Iris pigment epithelial cell (primary cell): ENCODE measurements at regions not wholly inside any gene's neighbourhood (a gene's known extent, or its start where the extent isn't known, plus 50 kb on each side); places are given as distances from the start of the nearest gene placed in this dataset.
A peak's percentile ranks its signal among the peaks of the same experiment; 100 is the strongest.

Experiments used
- DNase-seq: peaks from one replicate; pipeline ENCODE4 v3.0.0-alpha.2; 2011; ENCODE audit warnings: low read depth

DNA sequence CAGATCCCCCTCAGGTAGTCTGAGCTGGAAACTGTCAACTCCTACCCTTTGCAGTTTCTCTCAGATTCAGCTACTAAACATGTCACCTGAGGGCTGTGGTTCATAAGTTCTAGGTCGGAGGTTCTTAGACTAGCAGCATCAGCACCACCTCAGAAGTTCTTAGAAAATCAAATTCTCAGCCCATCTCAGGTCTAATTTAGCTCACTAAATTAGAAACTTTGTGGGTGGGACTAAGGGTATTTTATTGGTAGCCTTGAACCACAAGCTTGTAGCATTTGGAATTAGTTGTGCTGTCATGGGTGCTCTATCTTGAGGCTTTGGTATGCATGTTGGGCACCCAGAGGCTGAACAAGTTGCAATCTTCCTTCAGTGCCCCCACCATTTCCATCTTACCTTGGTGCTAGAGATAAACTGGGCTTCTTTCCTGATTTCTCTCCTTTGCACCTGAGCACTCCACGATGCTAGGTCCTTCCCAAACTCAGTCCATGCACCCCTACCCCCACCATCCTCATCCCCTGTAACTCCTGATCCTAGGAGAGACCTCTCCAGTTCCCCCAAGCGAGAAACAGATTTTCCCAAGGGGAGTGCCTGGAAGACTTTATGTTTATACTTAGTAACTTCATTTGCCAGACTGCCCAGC lies 54.2 kb downstream of the S1PR1 start:
- DNase-seq, result no peak

DNA sequence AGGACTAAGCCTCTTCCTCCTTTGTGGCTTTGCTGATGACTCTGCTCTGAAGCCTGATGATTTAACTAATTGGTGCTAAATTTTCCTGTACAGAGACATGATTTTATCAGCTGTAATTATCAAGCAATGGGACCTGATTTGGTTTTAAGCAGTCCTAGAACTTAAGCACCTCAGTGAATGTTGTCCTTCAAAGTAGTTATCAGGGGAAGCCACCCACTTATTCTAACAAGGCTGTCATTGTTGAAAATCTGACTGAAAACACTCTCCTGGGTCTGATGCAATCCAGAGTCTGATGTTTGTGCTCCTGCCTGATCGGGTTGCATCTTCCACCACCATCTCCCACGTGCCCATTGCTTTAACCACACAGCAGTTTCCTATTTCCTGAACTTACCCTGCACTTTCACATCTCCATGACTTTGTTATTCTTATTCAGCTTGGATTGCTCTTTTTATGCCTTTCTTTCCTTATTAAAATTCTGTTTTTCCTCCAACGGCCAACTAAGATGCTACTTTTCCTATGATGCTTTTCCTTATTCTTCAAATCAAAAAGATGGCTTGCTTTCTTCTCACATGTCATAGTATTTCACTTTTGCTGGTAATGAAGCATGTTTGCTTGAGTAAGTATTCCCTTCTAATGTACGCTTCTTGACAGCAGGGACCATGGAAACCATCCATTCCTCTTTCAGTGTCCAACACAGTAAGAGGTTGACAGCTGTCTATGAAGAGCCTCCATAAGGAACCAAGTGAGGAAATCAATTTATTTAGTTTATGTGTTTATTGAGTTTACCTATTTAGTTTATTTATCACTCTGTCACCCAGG lies 55.0 kb downstream of the S1PR1 start:
- peak; percentile 97 for DNase-seq

DNA sequence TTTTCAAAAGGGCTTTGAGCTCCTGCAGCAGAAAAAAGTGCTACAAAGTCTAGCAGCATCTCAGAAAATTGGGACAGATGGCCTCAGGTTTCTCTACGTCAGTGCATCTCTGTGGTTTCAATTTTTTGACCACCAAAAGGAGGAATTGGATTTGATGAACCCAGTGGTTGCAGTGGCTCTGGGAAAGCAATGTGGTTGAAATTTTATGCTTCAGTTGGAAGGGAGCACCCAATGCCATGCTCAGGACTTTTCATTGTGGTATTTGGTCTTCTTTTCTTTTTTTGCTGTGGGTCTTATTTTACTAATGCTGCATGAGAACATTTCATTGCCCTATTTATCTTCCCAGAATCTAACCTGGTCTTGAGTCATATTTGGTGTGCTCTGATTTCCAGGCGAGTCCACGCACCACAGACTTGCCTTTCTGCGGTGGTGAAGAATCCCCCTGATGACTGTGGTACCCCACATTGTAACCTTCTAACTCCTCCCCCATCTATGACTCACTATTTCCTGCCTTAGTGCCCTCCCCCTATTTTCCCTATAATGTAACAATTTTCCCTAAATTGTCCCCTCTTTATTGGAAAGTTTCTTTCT lies 56.7 kb downstream of the S1PR1 start:
- peak; percentile 85 for DNase-seq

DNA sequence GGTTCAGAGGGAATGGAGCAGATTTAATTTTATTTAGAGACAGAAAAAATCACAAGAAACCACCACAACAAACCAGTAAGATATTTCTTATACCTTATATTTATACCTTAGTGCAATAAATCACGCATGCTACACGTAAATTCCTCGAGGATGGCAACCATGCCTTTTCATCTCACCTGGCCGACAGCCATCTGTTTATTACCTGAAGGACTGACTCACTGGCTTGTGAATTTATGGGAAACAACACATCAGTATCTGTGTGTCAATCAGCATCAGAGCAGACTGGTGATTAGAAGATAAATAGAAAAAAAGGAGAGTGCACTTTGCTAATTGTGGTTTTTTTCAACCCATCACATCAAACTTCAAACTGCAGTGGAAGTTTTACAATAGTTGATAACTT lies 58.4 kb downstream of the S1PR1 start:
- no peak for DNase-seq

DNA sequence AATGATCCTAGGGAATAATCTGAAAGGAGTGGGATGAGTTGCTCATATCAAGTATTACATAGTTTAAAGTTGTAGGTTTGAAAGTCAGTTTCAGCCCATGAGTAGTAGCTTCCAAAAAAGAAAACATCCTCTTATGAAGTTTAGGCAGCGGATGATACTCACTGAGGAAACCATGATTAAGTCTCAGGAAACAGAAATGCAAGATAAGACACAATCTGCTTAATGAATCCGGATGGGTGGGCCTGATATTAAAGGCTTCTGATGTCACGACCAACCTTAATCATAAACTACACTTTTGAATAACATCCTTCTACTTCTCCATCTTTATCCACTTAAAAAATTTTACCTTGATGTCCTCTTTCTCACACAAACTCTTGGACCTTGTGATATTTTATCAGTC lies 61.8 kb downstream of the S1PR1 start:
- DNase-seq, result no peak

DNA sequence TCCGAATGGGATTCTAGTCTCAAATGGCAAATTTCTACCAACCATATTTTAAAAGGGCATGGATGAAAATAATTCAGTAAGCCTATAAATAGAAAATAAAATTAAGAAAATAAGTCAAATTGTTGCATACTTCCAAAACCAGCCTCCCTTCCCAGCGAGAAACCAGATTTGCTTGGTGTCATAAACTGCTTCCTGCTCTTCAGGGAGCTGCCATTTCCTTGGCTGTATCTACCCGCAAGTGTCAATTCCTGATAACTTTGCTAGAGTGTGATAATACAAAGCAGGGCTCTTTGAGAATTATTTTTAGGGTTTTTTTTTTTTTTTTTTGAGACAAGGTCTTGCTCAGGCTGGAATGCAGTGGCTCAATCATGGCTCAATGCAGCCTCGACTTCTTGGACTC lies 62.3 kb downstream of the S1PR1 start:
- no peak for DNase-seq

DNA sequence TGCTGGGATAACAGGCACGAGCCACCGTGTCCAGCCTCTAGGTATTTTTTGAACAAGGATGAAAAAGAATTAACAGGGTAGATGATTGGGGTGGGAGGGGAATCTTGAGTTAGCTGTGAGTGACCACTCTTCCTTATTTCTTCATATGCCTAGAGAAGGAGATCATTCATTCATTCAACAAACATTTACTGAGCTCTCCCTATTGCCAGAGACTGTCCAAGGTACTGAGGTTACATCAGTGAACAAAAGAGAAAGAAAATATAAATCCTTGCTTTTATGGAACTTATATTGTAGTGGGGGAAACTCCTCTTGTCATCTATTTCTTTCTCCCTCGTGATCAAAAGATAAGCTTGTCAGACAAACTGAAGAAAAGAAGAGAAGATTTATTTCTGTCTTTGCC lies 62.9 kb downstream of the S1PR1 start:
- DNase-seq, result no peak

DNA sequence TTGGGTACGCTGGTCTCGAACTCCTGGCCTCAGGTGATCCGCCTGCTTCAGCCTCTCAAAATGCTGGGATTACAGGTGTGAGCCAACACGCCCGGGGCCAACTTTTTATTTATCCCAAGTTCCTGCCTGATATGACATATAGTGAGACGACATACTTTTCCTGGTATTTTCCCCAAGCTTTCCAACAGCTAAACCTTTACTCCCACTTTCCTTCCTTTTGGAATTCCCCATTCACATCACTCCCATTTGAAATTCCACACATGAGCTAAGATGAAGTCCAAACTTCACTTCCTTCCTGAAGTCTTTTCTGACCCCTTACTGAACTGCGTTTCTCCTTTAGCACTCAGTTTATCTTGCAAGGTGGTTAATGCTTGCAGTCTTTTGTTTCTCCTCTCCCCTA lies 64.1 kb downstream of the S1PR1 start:
- DNase-seq, result no peak

DNA sequence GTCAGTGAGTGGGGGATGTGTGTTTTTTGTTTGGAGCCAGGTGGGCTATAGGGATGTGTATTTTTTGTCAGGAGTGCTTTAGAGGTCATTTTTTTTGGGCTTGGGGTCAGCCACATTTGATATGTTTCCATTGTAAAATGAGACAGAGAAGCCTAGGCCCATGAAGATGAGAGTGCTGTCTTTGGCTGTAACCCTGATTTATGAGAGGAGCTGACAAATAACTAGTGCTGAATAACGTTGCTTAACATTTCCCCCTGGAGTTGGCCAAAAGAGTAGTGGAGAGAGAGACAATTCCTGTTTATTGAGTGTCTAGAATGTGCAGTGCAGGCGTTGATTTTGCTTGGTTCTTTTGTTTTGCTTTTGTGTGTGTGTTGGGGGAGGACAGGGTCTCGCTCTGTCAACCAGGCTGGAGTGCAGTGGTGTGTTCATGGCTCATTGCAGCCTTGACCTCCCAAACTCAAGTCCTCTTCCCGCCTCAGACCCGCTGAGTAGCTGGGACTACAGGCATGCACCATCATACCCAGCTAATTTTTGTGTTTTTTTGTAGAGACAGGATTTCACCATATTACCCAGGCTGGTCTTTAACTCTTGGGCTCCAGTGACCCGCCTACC lies 64.7 kb downstream of the S1PR1 start:
- no peak for DNase-seq

DNA sequence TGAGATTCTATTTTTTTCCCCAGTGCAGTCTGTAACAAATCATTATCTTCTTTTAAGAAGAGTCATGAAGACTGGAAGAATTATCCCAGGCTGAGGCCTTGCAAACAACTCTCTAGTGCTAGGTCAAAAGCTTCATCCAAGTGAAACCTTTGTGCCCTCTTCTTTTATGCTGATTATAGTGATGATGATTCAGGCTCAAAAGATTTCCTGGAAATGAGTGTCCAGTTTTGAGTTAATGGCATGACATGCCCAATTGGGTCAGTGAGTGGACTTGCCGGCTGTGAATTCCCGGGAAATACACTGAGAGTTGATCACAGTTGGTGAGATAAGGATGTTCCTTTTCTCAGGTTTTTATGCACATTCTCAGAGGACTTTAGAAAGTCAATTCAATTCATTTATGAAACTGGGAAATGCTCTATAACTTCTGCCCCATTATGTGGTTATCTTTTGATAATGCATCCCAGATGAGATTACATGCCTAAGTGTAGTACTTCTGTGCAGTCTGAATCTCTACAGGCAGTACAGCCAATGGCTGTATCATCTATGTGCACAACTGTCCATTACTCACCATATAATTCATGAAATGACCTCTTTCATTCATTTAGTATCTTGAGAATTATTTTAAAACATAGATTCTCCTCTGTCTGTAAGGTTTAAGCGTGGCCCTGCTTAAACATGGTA lies 66.2 kb downstream of the S1PR1 start:
- peak; percentile 34 for DNase-seq

DNA sequence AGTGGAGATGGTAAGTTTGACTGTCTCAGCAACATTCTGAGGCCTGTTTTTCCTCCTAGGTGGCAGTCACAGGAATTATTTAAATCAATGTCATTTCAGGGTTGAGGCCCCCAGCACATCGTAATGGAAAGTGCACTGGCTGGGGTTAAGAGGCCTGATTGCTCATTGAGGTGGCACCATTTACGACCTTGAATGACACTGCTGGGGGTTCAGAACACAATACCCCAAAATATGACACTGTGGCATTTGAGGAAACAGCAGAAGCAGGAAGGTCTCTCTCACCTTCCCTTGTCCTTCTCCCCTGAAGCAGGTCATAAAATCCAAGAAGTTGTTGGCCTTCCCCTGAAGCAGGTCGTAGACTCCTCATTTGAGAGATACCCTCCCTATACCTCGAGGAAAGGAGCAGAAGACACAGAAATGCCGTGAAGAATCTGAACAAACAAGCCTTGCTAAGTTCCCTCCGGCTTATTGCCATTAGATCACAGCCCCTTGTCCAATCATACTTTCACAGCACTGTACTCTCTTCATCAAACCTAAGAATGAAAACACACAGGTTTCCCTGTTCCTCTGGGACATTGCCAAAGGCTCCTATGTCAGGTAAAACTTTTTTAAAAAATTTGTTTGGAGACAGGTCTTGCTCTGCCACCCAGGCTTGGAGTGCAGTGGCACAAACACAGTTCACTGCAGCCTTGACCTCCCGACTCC lies 71.3 kb downstream of the S1PR1 start:
- DNase-seq, result no peak

DNA sequence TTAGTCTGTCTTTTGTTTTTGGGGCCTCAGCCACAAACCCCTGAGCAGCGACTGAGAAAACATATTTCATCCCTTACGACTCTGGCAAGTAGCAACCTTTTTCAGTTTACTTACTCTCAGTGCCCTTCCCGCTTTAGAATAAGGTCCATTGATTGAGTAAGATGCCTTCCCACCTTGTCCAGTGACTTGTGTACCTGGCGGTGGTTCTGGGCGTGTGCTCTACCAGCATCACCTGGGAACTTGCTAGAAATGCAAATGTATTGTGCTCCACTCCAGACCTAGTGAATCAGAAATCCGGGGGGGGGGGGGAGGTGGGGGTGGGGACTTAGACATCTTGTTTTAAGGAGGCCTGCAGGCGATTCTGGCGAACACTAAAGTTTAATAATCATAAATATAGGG lies 72.1 kb downstream of the S1PR1 start:
- no peak for DNase-seq

DNA sequence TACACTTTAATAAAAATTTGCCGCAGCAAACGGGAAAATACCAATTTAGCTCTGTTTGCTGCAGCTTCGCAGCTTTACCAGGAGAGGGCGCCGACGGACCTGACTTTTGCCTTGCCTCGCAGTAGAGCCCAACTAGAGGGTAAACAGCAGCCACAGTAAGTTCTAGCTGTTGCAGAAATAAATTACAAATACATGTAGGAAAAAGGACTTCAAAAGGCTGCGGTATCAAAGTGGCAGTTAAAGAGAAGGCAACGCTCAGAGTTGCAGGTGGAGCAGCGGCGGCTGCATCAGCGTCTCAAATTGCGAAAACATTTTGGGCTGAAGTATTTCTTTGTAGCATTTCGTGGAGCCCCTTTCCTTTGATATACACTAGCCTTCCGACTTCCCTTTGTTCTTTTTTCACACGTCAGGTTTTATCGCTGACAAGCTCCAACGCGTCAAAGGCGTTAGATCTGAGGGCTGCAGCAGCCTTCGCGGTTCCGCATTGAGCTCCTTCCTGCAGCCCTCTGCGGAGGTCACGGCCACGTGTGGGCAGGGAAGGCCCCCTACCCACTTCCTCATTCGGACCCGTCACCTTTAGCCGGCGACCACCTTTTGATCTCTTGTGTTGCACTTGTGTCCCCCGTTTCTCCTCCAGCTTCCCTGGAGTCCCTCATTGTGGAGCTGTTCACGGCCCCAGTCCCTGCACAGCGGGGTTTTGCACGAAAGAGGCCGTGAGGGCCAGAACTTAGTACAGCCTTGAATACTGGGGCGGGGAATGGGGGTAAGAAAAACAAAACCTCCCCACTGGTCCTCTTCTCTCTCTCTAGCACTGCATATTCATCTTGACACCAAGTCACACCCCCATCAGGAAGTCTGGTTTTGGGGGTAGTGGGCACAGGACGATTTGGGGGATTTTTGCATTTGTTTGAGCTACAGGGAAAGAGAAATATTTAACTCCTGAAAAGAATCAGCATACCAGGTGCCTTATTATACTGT lies 72.8 kb downstream of the S1PR1 start:
- DNase-seq, result peak; percentile 55

DNA sequence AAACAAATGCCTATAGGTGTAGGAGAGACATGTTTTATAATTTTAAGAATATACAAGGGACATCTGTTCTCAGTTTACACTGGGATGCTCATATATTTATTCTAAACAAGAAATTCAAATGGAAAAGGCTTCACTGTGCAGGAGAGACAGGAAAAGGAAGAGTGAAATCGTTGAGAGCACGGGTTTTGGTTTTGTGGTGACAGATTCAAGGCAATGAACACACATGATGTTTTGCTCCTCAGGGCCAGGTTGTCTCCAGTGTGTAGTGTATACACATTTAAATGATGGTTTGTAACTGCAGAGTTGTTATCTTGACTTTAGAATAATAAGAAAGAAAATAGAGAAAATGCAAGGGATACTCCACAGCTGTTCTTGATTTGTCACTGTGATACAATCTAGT lies 73.7 kb downstream of the S1PR1 start:
- DNase-seq, result no peak

DNA sequence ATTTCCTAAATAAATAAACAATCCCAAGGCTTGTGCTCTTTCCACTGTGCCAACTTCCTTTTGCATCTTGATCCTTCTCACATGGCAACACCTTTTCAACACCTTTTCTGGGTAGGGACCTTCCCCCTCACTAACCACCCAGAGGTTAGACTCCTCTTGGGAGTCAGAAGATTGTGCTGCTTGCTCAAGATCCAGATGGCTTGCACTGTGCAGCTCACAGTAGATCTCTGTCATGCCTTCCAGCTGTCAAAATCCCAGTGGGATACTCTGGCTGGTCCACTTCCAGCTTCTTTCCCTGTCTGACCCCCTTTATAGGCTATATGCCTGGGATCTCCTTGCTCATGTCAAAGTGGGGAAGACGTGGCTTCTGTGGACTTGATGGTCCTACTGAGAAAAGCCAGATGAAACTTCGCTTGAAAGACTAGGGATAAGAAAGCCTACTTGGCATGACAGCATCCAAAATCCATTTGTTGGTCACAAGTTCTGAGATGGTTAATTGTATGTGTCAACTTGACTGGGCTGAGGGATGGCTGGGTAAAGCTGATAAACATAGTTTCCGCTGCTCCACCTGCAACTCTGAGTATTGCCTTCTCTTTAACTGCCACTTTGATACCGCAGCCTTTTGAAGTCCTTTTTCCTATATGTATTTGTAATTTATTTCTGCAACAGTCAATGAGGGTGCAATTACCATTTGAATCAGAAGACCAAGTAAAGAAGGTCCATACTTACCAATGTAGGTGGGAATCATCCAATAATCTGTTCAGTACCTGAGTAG lies 74.5 kb downstream of the S1PR1 start:
- DNase-seq, result no peak

DNA sequence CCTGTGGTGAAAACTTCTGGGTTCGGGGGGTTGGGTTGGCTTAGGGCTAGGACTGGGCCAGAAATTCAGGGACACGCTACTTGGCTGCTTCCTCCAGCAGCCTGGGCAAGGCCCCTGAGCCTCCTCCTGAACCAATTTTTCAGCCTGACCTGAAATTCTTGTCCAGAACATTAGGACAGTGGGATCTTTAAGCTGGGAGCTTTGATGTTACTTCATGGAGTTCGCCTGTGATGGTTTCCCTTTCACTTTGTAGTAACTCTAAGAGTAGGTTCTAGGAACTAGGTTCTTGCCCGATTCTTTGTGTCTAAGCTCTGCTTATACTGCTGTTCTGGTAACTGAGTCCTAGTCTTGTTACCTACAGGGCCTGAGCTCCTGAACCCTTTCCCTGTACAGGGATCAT lies 75.3 kb downstream of the S1PR1 start:
- no peak for DNase-seq

DNA sequence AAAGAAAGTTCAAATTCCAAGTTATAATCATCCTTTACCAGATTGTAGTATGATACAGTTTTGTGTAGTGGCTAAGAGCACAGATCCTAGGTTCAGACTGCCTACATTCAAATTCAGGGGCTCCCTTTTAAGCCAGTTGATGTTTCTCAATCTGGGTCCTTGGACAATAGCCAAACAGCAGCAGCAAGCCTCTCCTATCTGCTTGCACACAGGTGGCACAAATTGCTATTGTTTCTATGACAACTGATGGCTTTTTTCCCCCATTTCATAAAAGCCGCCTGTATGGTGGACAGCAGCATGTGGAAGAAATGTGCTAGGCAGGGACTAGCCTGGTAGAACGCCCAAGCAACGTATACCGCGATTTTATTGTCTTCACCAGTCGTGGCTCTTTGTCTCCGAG lies 76.5 kb downstream of the S1PR1 start:
- no peak for DNase-seq

DNA sequence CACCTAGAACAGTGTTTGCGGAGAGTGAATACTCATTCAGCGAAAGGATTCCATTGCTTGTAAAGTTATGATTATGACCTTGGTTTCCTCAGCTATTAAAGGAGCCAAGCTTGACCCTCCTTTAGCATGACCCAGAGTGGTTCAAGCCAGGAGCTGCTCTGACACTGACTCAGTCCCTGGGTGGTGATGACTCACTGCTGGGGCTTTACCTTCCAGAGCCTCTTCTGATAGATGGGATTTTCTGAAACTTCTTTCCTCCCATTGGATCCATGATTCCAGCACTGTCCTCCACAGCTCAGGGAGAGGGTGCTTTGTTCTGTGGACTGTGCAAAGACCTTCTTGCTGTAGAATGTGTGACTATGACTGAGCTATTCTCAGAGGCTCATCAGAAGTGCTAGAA lies 77.4 kb downstream of the S1PR1 start:
- DNase-seq, result peak; percentile 72

DNA sequence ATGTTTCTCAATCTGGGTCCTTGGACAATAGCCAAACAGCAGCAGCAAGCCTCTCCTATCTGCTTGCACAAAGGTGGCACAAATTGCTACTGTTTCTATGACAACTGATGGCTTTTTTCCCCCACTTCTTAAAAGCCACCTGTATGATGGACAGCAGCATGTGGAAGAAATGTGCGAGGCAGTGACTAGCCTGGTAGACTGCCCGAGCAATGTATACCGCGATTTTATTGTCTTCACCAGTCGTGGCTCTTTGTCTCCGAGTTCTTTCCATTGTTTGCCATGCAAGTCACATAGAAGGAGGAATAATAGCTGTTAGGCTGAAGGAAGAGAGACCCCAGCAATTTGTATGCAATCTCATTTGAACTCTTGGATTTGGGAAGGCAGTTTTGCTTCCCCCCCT lies 79.4 kb downstream of the S1PR1 start:
- no peak for DNase-seq

DNA sequence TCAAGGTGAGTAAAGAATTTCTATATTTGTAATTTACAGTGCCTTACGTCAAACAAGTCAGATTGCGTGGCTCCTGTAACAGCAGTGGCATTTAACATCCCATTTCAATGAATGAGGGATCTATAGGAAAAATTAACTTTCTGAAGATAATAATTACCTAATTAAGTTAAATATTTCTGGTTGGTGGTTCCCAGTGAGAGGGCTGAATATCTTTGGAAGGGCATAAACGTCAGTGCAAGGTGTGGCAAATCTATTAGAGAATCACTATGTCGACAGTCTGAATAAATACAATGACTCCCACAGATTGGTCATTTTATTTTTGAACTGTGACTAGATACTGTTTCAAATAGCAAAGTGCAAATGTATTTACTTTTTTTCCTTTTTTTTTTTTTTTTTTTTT lies 80.0 kb downstream of the S1PR1 start:
- DNase-seq, result no peak
